A673 (cell line): ENCODE measurements at regions not wholly inside any gene's neighbourhood (a gene's known extent, or its start where the extent isn't known, plus 50 kb on each side); places are given as distances from the start of the nearest gene placed in this dataset.

ENCODE experiments used
- BruUV-seq: library from RNA; stranded (reverse); fragments of 400-500 nt; replicated peaks from 2 replicates; lab custom pipeline; 2021; lab: Mats Ljungman, UMichigan
- CTCF ChIA-PET: fragments of 300-600 bp; sonication (Branson Sonifier 250); formaldehyde crosslinking; loops from one replicate; lab custom pipeline; 2022; ENCODE audit warnings: antibody characterized with exemption; lab: Charles Lee
- POLR2A ChIA-PET: fragments of 300-600 bp; sonication (Branson Sonifier 250); formaldehyde crosslinking; loops from one replicate; lab custom pipeline; 2022; ENCODE audit warnings: antibody characterized with exemption; ENCODE audit not compliant: low non-redundant PET; lab: Charles Lee
- DNase-seq: peaks from one replicate; pipeline ENCODE4 v3.0.0-alpha.2; 2015; ENCODE audit warnings: low spot score
- H3K27ac ChIP-seq: fragments of 200-600 bp; sonication (generic); 2 replicates; pipeline ENCODE4 v1.5.1; 2016; ENCODE audit warnings: mixed run types, low read depth, mild to moderate bottlenecking, mixed read lengths, antibody characterized with exemption, low read length; ENCODE audit not compliant: poor library complexity, severe bottlenecking
- H3K27me3 ChIP-seq: fragments of 200-600 bp; sonication (generic); replicated peaks from 2 replicates; pipeline ENCODE4 v1.6.1; 2017; ENCODE audit warnings: mixed run types, low read depth, mild to moderate bottlenecking, mixed read lengths, antibody characterized with exemption, low read length; ENCODE audit not compliant: insufficient read depth, poor library complexity
- H3K36me3 ChIP-seq: fragments of 200-600 bp; sonication (generic); 2 replicates; pipeline ENCODE4 v1.6.1; 2016; ENCODE audit warnings: mixed run types, mild to moderate bottlenecking, mixed read lengths, antibody characterized with exemption, low read length; ENCODE audit not compliant: insufficient read depth, poor library complexity, severe bottlenecking
- H3K4me1 ChIP-seq: fragments of 200-600 bp; sonication (generic); 2 replicates; pipeline ENCODE4 v1.6.1; 2017; ENCODE audit warnings: mixed run types, mild to moderate bottlenecking, mixed read lengths, antibody characterized with exemption, low read length; ENCODE audit not compliant: insufficient read depth, poor library complexity, severe bottlenecking
- H3K4me3 ChIP-seq: fragments of 200-600 bp; sonication (generic); 2 replicates; pipeline ENCODE4 v1.5.1; 2016; ENCODE audit warnings: low read depth, mixed run types, mild to moderate bottlenecking, mixed read lengths, low read length; ENCODE audit not compliant: poor library complexity, severe bottlenecking
- H3K9me3 ChIP-seq: fragments of 200-600 bp; sonication (generic); 2 replicates; pipeline ENCODE4 v1.6.1; 2016; ENCODE audit warnings: mixed run types, low read depth, mild to moderate bottlenecking, mixed read lengths, antibody characterized with exemption, low read length; ENCODE audit not compliant: poor library complexity, severe bottlenecking
- CTCF ChIP-seq: fragments of 300-800, 200-600 bp; sonication (generic); conservative IDR thresholded peaks from 2 replicates; pipeline ENCODE4 v1.5.1; 2017; ENCODE audit warnings: low read depth, mild to moderate bottlenecking, antibody characterized with exemption, low read length, moderate library complexity, mixed read lengths
- EZH2 ChIP-seq: fragments of 200-600 bp; sonication (generic); IDR thresholded peaks from 2 replicates; pipeline ENCODE4 v1.6.1; 2017; ENCODE audit warnings: borderline replicate concordance, low read depth, mild to moderate bottlenecking, mixed read lengths, antibody characterized with exemption, low read length; ENCODE audit not compliant: poor library complexity, severe bottlenecking
- intact Hi-C: fragments of 100-400 bp; cut with micrococcal nuclease; formaldehyde crosslinking; loops from one replicate; pipeline ENCODE4 v1.10.0; 2022; ENCODE audit not compliant: unreplicated experiment

GRCh38 chr3:106711650-106712049, 665.6 kb upstream of the CCDC54 start:
- CTCF ChIA-PET: no interaction called here
- peak overlapping the region; percentile 75 for H3K27ac ChIP-seq

GRCh38 chr3:106714400-106714799, 662.8 kb upstream of the CCDC54 start:
- TF ChIP-seq CTCF (no peak), EZH2 (no peak)
- Histone ChIP-seq H3K4me1 (peaks cover 58% of the 10 kb centered on the region), H3K36me3 (peaks cover 13% of the 10 kb centered on the region), H3K27ac (peak overlapping the region; percentile 99), H3K9me3 (peaks cover 11% of the 10 kb centered on the region), H3K4me3 (no peak overlapping the region), H3K27me3 (no peaks in the 10 kb centered on the region)
- no peak for DNase-seq
- intact Hi-C loops: loop anchor here (10.0 kb wide), 1 partner anchor 630 kb away; no protein-coding TSS in a partner anchor
- CTCF ChIA-PET: no interaction called here
- POLR2A ChIA-PET: no interaction called here
- BruUV-seq: no TSS peak

More at GRCh38 chr3:106711650-106712049, 665.6 kb upstream of the CCDC54 start:
- peak; percentile 32 for DNase-seq
- BruUV-seq: no TSS peak
- H3K4me3 ChIP-seq: no peak overlapping the region
- peaks cover 13% of the 10 kb centered on the region for H3K36me3 ChIP-seq
- no peaks in the 10 kb centered on the region for H3K27me3 ChIP-seq
- no peak for TF ChIP-seq CTCF
- TF ChIP-seq EZH2: no peak
- H3K9me3 ChIP-seq: peaks cover 11% of the 10 kb centered on the region
- peaks cover 35% of the 10 kb centered on the region for H3K4me1 ChIP-seq
- intact Hi-C loops: loop anchor here (2.0 to 10.0 kb wide), 2 partner anchors 77 to 627 kb away; no protein-coding TSS in a partner anchor
- POLR2A ChIA-PET: interaction anchor here (0.7 kb wide), 1 partner anchor 1352 kb away, joined by 3 read pairs; no protein-coding TSS in a partner anchor

- no peak overlapping the region for H3K4me3 ChIP-seq
- no TSS peak for BruUV-seq
- intact Hi-C loops: loop anchor here (10.0 kb wide), 1 partner anchor 630 kb away; no protein-coding TSS in a partner anchor
- peaks cover 58% of the 10 kb centered on the region for H3K4me1 ChIP-seq
- POLR2A ChIA-PET: no interaction called here
- H3K36me3 ChIP-seq: peaks cover 15% of the 10 kb centered on the region
- no peak for TF ChIP-seq EZH2
- TF ChIP-seq CTCF: no peak
- H3K27ac ChIP-seq: peak overlapping the region; percentile 99
- no peak for DNase-seq
- H3K27me3 ChIP-seq: no peaks in the 10 kb centered on the region
- peaks cover 11% of the 10 kb centered on the region for H3K9me3 ChIP-seq
- CTCF ChIA-PET: no interaction called here
These were observed 662.0 kb upstream of the CCDC54 start for GRCh38 chr3:106715286-106715685.
